Neural cell (in vitro differentiated cells): ENCODE measurements at regions not wholly inside any gene's neighbourhood (a gene's known extent, or its start where the extent isn't known, plus 50 kb on each side); places are given as distances from the start of the nearest gene placed in this dataset.

Source experiments
- H2AFZ ChIP-seq: fragments of 200-600, 300-800 bp; sonication (generic), shearing (Covaris generic); 2 replicates; pipeline ENCODE4 v1.6.0; 2014; ENCODE audit warnings: low read depth, mild to moderate bottlenecking, antibody characterized with exemption, low read length, moderate library complexity
- H3F3A ChIP-seq: fragments of 200-600 bp; shearing (Covaris generic); 2 replicates; pipeline ENCODE4 v1.6.1; 2016; ENCODE audit warnings: mild to moderate bottlenecking, moderate library complexity, mixed read lengths, antibody characterized with exemption, low read length; ENCODE audit not compliant: insufficient read depth, poor library complexity, severe bottlenecking
- H3K27ac ChIP-seq: fragments of 200-600, 300-800 bp; sonication (generic), shearing (Covaris generic); 2 replicates; pipeline ENCODE4 v1.5.1; 2014; ENCODE audit warnings: mild to moderate bottlenecking, low read length, moderate library complexity
- H3K27me3 ChIP-seq: fragments of 300-800, 200-600 bp; sonication (generic), shearing (Covaris generic); 2 replicates; pipeline ENCODE4 v1.6.0; 2014; ENCODE audit warnings: mild to moderate bottlenecking, low read depth, low read length, moderate library complexity; ENCODE audit not compliant: insufficient read depth
- H3K36me3 ChIP-seq: fragments of 300-800, 200-600 bp; sonication (generic), shearing (Covaris generic); 2 replicates; pipeline ENCODE4 v1.5.1; 2014; ENCODE audit warnings: mild to moderate bottlenecking, antibody characterized with exemption, low read length, moderate library complexity; ENCODE audit not compliant: insufficient read depth
- H3K4me2 ChIP-seq: fragments of 300-800, 200-600 bp; sonication (generic), shearing (Covaris generic); 2 replicates; pipeline ENCODE4 v1.6.0; 2014; ENCODE audit warnings: mild to moderate bottlenecking, low read length
- H3K4me3 ChIP-seq: fragments of 300-800, 200-600 bp; sonication (generic), shearing (Covaris generic); 2 replicates; pipeline ENCODE4 v1.5.1; 2014; ENCODE audit warnings: mild to moderate bottlenecking, low read length, moderate library complexity
- H3K79me2 ChIP-seq: fragments of 200-600 bp; shearing (Covaris generic); replicated peaks from 2 replicates; pipeline ENCODE4 v1.6.0; 2014; ENCODE audit warnings: mild to moderate bottlenecking, low read length, moderate library complexity; ENCODE audit not compliant: insufficient read depth
- H3K9ac ChIP-seq: fragments of 300-800, 200-600 bp; sonication (generic), shearing (Covaris generic); 2 replicates; pipeline ENCODE4 v1.6.1; 2016; ENCODE audit warnings: mild to moderate bottlenecking, low read length, mixed read lengths
- H3K9me2 ChIP-seq: fragments of 200-600 bp; shearing (Covaris generic); 2 replicates; pipeline ENCODE4 v1.6.1; 2016; ENCODE audit warnings: mild to moderate bottlenecking, low read length, mixed read lengths; ENCODE audit not compliant: insufficient read depth
- H3K9me3 ChIP-seq: fragments of 200-600, 300-800 bp; sonication (generic), shearing (Covaris generic); 2 replicates; pipeline ENCODE4 v1.6.1; 2016; ENCODE audit warnings: mild to moderate bottlenecking, mixed run types, low read length, moderate library complexity, mixed read lengths
- H4K20me1 ChIP-seq: fragments of 200-600 bp; shearing (Covaris generic); 2 replicates; pipeline ENCODE4 v1.6.1; 2016; ENCODE audit warnings: mild to moderate bottlenecking, mixed run types; ENCODE audit not compliant: insufficient read depth
- CTCF ChIP-seq: fragments of 450-650 bp; IDR thresholded peaks from 2 replicates; pipeline ENCODE4 v1.5.1; 2014; ENCODE audit warnings: antibody characterized with exemption, mild to moderate bottlenecking, moderate library complexity; ENCODE audit not compliant: poor library complexity, severe bottlenecking
- EP300 ChIP-seq: fragments of 450-650 bp; conservative IDR thresholded peaks from 2 replicates; pipeline ENCODE4 v1.6.1; 2014; ENCODE audit warnings: antibody characterized with exemption, mild to moderate bottlenecking, moderate library complexity; ENCODE audit not compliant: poor library complexity, severe bottlenecking
- EZH2 ChIP-seq: fragments of 200-600, 300-800 bp; shearing (Covaris generic), sonication (generic); IDR thresholded peaks from 2 replicates; pipeline ENCODE4 v1.6.1; 2014; ENCODE audit warnings: antibody characterized with exemption, low read length, borderline replicate concordance, mild to moderate bottlenecking; ENCODE audit not compliant: insufficient read depth, poor library complexity, severe bottlenecking
- MXI1 ChIP-seq: fragments of 450-650 bp; conservative IDR thresholded peaks from 2 replicates; pipeline ENCODE4 v1.6.1; 2014; ENCODE audit warnings: antibody characterized with exemption, mild to moderate bottlenecking; ENCODE audit not compliant: poor library complexity, severe bottlenecking
- POLR2AphosphoS5 ChIP-seq: IDR thresholded peaks from 2 replicates; pipeline ENCODE4 v1.6.1; 2012
- RAD21 ChIP-seq: fragments of 450-650 bp; conservative IDR thresholded peaks from 2 replicates; pipeline ENCODE4 v1.6.1; 2014; ENCODE audit warnings: antibody characterized with exemption, mild to moderate bottlenecking, moderate library complexity
- REST ChIP-seq: IDR thresholded peaks from 2 replicates; pipeline ENCODE4 v1.6.1; 2012; ENCODE audit warnings: borderline replicate concordance
- SMC3 ChIP-seq: fragments of 450-650 bp; conservative IDR thresholded peaks from 2 replicates; pipeline ENCODE4 v1.6.1; 2014; ENCODE audit warnings: antibody characterized with exemption, mild to moderate bottlenecking, moderate library complexity; ENCODE audit not compliant: poor library complexity
- TAF1 ChIP-seq: IDR thresholded peaks from 2 replicates; pipeline ENCODE4 v1.6.1; 2012; ENCODE audit warnings: low read depth

- H3K9me3 ChIP-seq, result no peaks in the 10 kb centered on the region
- H2AFZ ChIP-seq, result no peak overlapping the region
- no peak overlapping the region for H3K27ac ChIP-seq
- H3K4me3 ChIP-seq, result no peak overlapping the region
- no peak for TF ChIP-seq POLR2AphosphoS5
- TF ChIP-seq EP300, result no peak
- TF ChIP-seq MXI1, result no peak
- TF ChIP-seq TAF1, result no peak
- TF ChIP-seq SMC3, result no peak
- no peak for TF ChIP-seq CTCF
- no peak for TF ChIP-seq EZH2
- no peak for TF ChIP-seq RAD21
- no peak for TF ChIP-seq REST
- H3K4me2 ChIP-seq, result no peak overlapping the region
- H3K9me2 ChIP-seq, result no peaks in the 10 kb centered on the region
- no peaks in the 10 kb centered on the region for H4K20me1 ChIP-seq
- H3K36me3 ChIP-seq, result no peaks in the 10 kb centered on the region
- no peaks in the 10 kb centered on the region for H3K27me3 ChIP-seq
- H3F3A ChIP-seq, result no peaks in the 10 kb centered on the region
- H3K79me2 ChIP-seq, result no peaks in the 10 kb centered on the region
- H3K9ac ChIP-seq, result no peak overlapping the region
Measured at GRCh38 chr1:103949779-103950178, 200.1 kb downstream of the AMY1C start.

DNA sequence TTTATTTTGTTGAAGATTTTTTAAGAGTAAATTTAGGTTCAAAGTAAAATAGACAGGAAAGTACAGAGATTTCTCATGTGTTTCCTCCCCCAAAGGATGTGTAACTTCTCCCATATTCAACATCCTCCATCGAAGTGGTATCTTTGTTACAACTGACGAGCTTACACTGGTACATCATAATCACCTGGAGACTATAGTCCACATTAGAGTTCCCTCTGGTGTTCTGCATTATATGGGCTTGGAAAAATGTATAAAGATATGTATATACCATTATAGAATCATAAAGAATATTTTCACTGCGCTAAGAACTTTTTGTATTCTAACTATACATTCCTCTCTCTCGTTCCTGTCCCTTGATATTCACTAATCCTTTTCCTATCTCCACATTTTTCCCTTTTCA, 203.7 kb downstream of the AMY1C start:
- Histone ChIP-seq H3F3A (no peaks in the 10 kb centered on the region), H3K27ac (no peak overlapping the region), H3K79me2 (no peaks in the 10 kb centered on the region), H3K9ac (no peak overlapping the region), H3K9me2 (no peaks in the 10 kb centered on the region), H3K4me2 (no peak overlapping the region), H3K27me3 (no peaks in the 10 kb centered on the region), H3K4me3 (no peak overlapping the region), H3K9me3 (no peaks in the 10 kb centered on the region), H3K36me3 (no peaks in the 10 kb centered on the region), H4K20me1 (no peaks in the 10 kb centered on the region), H2AFZ (no peak overlapping the region)
- TF ChIP-seq RAD21 (no peak), MXI1 (no peak), EP300 (no peak), SMC3 (no peak), CTCF (no peak), POLR2AphosphoS5 (no peak), REST (no peak), EZH2 (no peak), TAF1 (no peak)
